HCT116 (cell line): ENCODE measurements at regions not wholly inside any gene's neighbourhood (a gene's known extent, or its start where the extent isn't known, plus 50 kb on each side); places are given as distances from the start of the nearest gene placed in this dataset.

Experiments used
- ATAC-seq: fragments of 200-7000 bp; cut with Tn5 transposase; 2 replicates; pipeline ENCODE4 v1.9.1; 2020; ENCODE audit warnings: mild to moderate bottlenecking, moderate library complexity
- BruUV-seq: library from RNA; stranded (reverse); fragments of 400-500 nt; replicated peaks from 2 replicates; lab custom pipeline; 2021; lab: Mats Ljungman, UMichigan
- CTCF ChIA-PET: fragments of 300-600 bp; sonication (Branson Sonifier 250); formaldehyde crosslinking; loops from one replicate; lab custom pipeline; 2021; ENCODE audit warnings: antibody characterized with exemption; lab: Charles Lee
- POLR2A ChIA-PET: fragments of 300-600, 350-600 bp; sonication (Branson Sonifier 250); formaldehyde crosslinking; loops from one replicate; lab custom pipeline; 2021; ENCODE audit warnings: antibody characterized with exemption; lab: Charles Lee
- RAD21 ChIA-PET, 2 experiments: fragments of 300-600 bp; sonication (Branson Sonifier 250); formaldehyde crosslinking; loops; one replicate each; lab custom pipeline; 2023; ENCODE audit warnings: low total read pairs in 2 of 2; ENCODE audit not compliant: uncharacterized antibody in 2 of 2, unreplicated experiment in 2 of 2, low non-redundant PET in 1 of 2; lab: Charles Lee
- DNase-seq: peaks from one replicate; pipeline ENCODE4 v3.0.0-alpha.2; 2010; ENCODE audit warnings: low read depth, low spot score
- H2AFZ ChIP-seq: fragments of 200-600 bp; shearing (Covaris generic), sonication (generic); 2 replicates; pipeline ENCODE4 v1.6.1; 2017; ENCODE audit warnings: low read depth, mixed run types, mixed read lengths, antibody characterized with exemption, low read length; ENCODE audit not compliant: poor library complexity, severe bottlenecking
- H3K27ac ChIP-seq: 2 replicates; pipeline ENCODE4 v1.5.1; 2012; ENCODE audit warnings: low read depth, low read length
- H3K27me3 ChIP-seq: fragments of 200-600 bp; sonication (generic); 2 replicates; pipeline ENCODE4 v1.6.1; 2016; ENCODE audit warnings: mixed run types, low read length, mixed read lengths; ENCODE audit not compliant: insufficient read depth
- H3K36me3 ChIP-seq, 2 experiments: fragments of 200-500 bp in 1 of 2; fragments of 200-600 bp in 1 of 2; sonication (Bioruptor generic) in 1 of 2; sonication (generic) in 1 of 2; 2 replicates each; pipeline versions ENCODE4 v1.5.1 to v1.6.1; 2014 to 2016; ENCODE audit warnings: low read length in 2 of 2, inconsistent platforms in 1 of 2, mixed read lengths in 1 of 2, mixed run types in 1 of 2; ENCODE audit not compliant: insufficient read depth in 2 of 2, control insufficient read depth in 1 of 2
- H3K4me1 ChIP-seq, 2 experiments: fragments of 200-600 bp in 1 of 2; sonication (generic) in 1 of 2; 2 replicates each; pipeline versions ENCODE4 v1.5.1 to v1.6.1; 2012 to 2017; ENCODE audit warnings: low read length in 2 of 2, inconsistent platforms in 1 of 2, mild to moderate bottlenecking in 1 of 2, mixed read lengths in 1 of 2, mixed run types in 1 of 2, moderate library complexity in 1 of 2; ENCODE audit not compliant: insufficient read depth in 2 of 2, control insufficient read depth in 1 of 2
- H3K4me2 ChIP-seq: fragments of 200-600 bp; sonication (generic); 2 replicates; pipeline ENCODE4 v1.6.1; 2017; ENCODE audit warnings: mixed run types, low read length, mixed read lengths
- H3K4me3 ChIP-seq, 2 experiments: fragments of 200-600 bp in 1 of 2; sonication (generic) in 1 of 2; replicated peaks in 1 of 2; 2 replicates each; pipeline ENCODE4 v1.5.1; 2011 to 2016; ENCODE audit warnings: low read length in 2 of 2, control low read depth in 1 of 2, low read depth in 1 of 2, mild to moderate bottlenecking in 1 of 2, mixed read lengths in 1 of 2, mixed run types in 1 of 2
- H3K79me2 ChIP-seq: fragments of 200-600 bp; sonication (generic); 2 replicates; pipeline ENCODE4 v1.6.1; 2017; ENCODE audit warnings: mild to moderate bottlenecking, mixed run types, low read length, moderate library complexity, mixed read lengths; ENCODE audit not compliant: insufficient read depth
- H3K9ac ChIP-seq: fragments of 200-600 bp; sonication (generic); 2 replicates; pipeline ENCODE4 v1.6.1; 2016; ENCODE audit warnings: low read length, mixed read lengths
- H3K9me2 ChIP-seq: fragments of 200-600 bp; sonication (generic), shearing (Covaris generic); 2 replicates; pipeline ENCODE4 v1.6.1; 2017; ENCODE audit warnings: mixed run types, mild to moderate bottlenecking, moderate library complexity; ENCODE audit not compliant: insufficient read depth
- H3K9me3 ChIP-seq, 2 experiments: fragments of 200-500 bp in 1 of 2; fragments of 200-600 bp in 1 of 2; sonication (Bioruptor generic) in 1 of 2; sonication (generic) in 1 of 2; 2 replicates each; pipeline ENCODE4 v1.6.1; 2014 to 2017; ENCODE audit warnings: low read length in 2 of 2, mixed read lengths in 2 of 2, inconsistent platforms in 1 of 2, low read depth in 1 of 2, mild to moderate bottlenecking in 1 of 2, mixed run types in 1 of 2, moderate library complexity in 1 of 2; ENCODE audit not compliant: control insufficient read depth in 1 of 2, insufficient read depth in 1 of 2
- H4K20me1 ChIP-seq: fragments of 200-600 bp; sonication (generic), shearing (Covaris generic); 2 replicates; pipeline ENCODE4 v1.6.1; 2017; ENCODE audit warnings: mixed run types, mild to moderate bottlenecking, moderate library complexity; ENCODE audit not compliant: insufficient read depth
- ATF3 ChIP-seq: IDR thresholded peaks from 2 replicates; pipeline ENCODE4 v1.6.1; 2012
- CEBPB ChIP-seq: IDR thresholded peaks from 2 replicates; pipeline ENCODE4 v1.6.1; 2012; ENCODE audit warnings: low read depth
- CTCF ChIP-seq, 3 experiments: fragments of 200-600 bp in 1 of 3; sonication (generic) in 1 of 3; IDR thresholded peaks in 2 of 3; conservative IDR thresholded peaks in 1 of 3; 2 replicates each; pipeline ENCODE4 v1.5.1; 2012 to 2017; ENCODE audit warnings: low read depth in 2 of 3, low read length in 2 of 3, antibody characterized with exemption in 1 of 3, borderline replicate concordance in 1 of 3, control low read depth in 1 of 3, mild to moderate bottlenecking in 1 of 3, mixed read lengths in 1 of 3, mixed run types in 1 of 3, moderate library complexity in 1 of 3; ENCODE audit not compliant: insufficient read depth in 1 of 3
- EGR1 ChIP-seq: IDR thresholded peaks from 2 replicates; pipeline ENCODE4 v1.6.1; 2012; ENCODE audit warnings: low read depth
- ELF1 ChIP-seq: IDR thresholded peaks from 2 replicates; pipeline ENCODE4 v1.6.1; 2012; ENCODE audit warnings: low read depth, borderline replicate concordance
- FOSL1 ChIP-seq: IDR thresholded peaks from 2 replicates; pipeline ENCODE4 v1.6.1; 2012; ENCODE audit warnings: low read depth
- JUND ChIP-seq: IDR thresholded peaks from 2 replicates; pipeline ENCODE4 v1.6.1; 2012
- POLR2A ChIP-seq: IDR thresholded peaks from 2 replicates; pipeline ENCODE4 v1.7.0; 2011; ENCODE audit warnings: borderline replicate concordance; ENCODE audit not compliant: insufficient read depth, insufficient read length; ENCODE audit errors: extremely low read depth
- POLR2AphosphoS5 ChIP-seq: IDR thresholded peaks from 2 replicates; pipeline ENCODE4 v1.6.1; 2011; ENCODE audit warnings: mild to moderate bottlenecking, low read depth, low read length, moderate library complexity
- RAD21 ChIP-seq: IDR thresholded peaks from 2 replicates; pipeline ENCODE4 v1.6.1; 2012; ENCODE audit warnings: low read depth, mild to moderate bottlenecking
- SIN3A ChIP-seq: IDR thresholded peaks from 2 replicates; pipeline ENCODE4 v1.6.1; 2012; ENCODE audit warnings: low read depth
- SP1 ChIP-seq: IDR thresholded peaks from 2 replicates; pipeline ENCODE4 v1.6.1; 2012; ENCODE audit warnings: low read depth
- TCF7L2 ChIP-seq: IDR thresholded peaks from 2 replicates; pipeline ENCODE4 v1.7.0; 2011; ENCODE audit warnings: borderline replicate concordance, inconsistent platforms; ENCODE audit not compliant: insufficient read depth, insufficient read length; ENCODE audit errors: extremely low read depth
- YY1 ChIP-seq: IDR thresholded peaks from 2 replicates; pipeline ENCODE4 v1.6.1; 2011; ENCODE audit warnings: low read length, low read depth, moderate library complexity, mild to moderate bottlenecking; ENCODE audit not compliant: insufficient replicate concordance; ENCODE audit errors: extremely low read depth
- ZFX ChIP-seq: fragments of 450-650 bp; IDR thresholded peaks from 2 replicates; pipeline ENCODE4 v1.6.1; 2017
- ZNF274 ChIP-seq: fragments of 200-500 bp; sonication (Bioruptor generic); IDR thresholded peaks from 2 replicates; pipeline ENCODE4 v1.6.1; 2014; ENCODE audit warnings: mild to moderate bottlenecking, low read depth, low read length, inconsistent platforms
- intact Hi-C: fragments of 100-400 bp; cut with micrococcal nuclease; formaldehyde crosslinking; loops from 2 replicates; pipeline ENCODE4 v1.10.0; 2022
- TF ChIP-seq, protein P1 (sequence below): IDR thresholded peaks from 2 replicates; pipeline ENCODE4 v1.6.1; 2012

DNA sequence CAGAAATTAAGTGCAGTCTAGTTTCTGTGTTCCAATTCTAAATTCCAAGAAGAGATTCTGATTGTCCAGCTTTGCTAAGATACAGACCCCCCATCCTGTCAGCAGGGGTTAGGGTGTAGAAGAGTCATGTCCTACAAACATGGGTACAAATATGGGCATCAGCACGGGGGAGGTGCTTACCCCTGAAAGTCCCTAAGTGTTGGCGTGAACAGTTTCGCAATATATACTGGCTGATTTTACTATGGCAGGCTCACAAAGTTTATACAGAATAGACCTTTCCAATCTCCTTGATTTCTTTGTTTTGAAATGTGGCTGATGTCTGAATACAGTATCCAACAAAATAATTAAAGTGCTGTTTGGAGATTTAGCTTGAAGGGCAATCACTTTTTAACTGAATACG lies 71.6 kb upstream of the PPM1H start:
- Histone ChIP-seq H3K9me3 (no peaks in the 10 kb centered on the region), H3K4me2 (no peak overlapping the region), H3K4me3 (no peak overlapping the region), H3K79me2 (no peaks in the 10 kb centered on the region), H3K36me3 (no peaks in the 10 kb centered on the region), H2AFZ (no peak overlapping the region)
- no TSS peak for BruUV-seq
- POLR2A ChIA-PET: no interaction called here
- RAD21 ChIA-PET: no interaction called here
- DNase-seq: no peak
- CTCF ChIA-PET: no interaction called here
- TF ChIP-seq POLR2A: no peak
- TF ChIP-seq FOSL1: no peak
- TF ChIP-seq TCF7L2: no peak
- no peak for TF ChIP-seq SP1
- TF ChIP-seq, protein P1, sequence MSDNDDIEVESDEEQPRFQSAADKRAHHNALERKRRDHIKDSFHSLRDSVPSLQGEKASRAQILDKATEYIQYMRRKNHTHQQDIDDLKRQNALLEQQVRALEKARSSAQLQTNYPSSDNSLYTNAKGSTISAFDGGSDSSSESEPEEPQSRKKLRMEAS: no peak
- no peak for TF ChIP-seq SIN3A
- TF ChIP-seq EGR1: no peak
- no peak for TF ChIP-seq ZFX
- no peak for TF ChIP-seq YY1
- TF ChIP-seq ATF3: no peak
- TF ChIP-seq RAD21: no peak
- TF ChIP-seq, all 23 proteins: peak for 0
- no peak overlapping the region for H3K27ac ChIP-seq
- no peak for ATAC-seq
- intact Hi-C loops: no loop called here
- no peaks in the 10 kb centered on the region for H3K27me3 ChIP-seq
- no peaks in the 10 kb centered on the region for H4K20me1 ChIP-seq
- H3K9ac ChIP-seq: no peak overlapping the region
- H3K9me2 ChIP-seq: no peaks in the 10 kb centered on the region
- no peaks in the 10 kb centered on the region for H3K4me1 ChIP-seq

- ATAC-seq: no peak
- POLR2A ChIA-PET: no interaction called here
- BruUV-seq: no TSS peak
- Histone ChIP-seq H3K9ac (no peak overlapping the region), H3K27me3 (no peaks in the 10 kb centered on the region), H3K4me1 (no peaks in the 10 kb centered on the region), H3K4me2 (no peak overlapping the region), H3K79me2 (no peaks in the 10 kb centered on the region), H3K9me3 (no peaks in the 10 kb centered on the region), H4K20me1 (no peaks in the 10 kb centered on the region), H3K4me3 (no peak overlapping the region), H3K9me2 (no peaks in the 10 kb centered on the region), H3K27ac (no peak overlapping the region), H3K36me3 (no peaks in the 10 kb centered on the region), H2AFZ (no peak overlapping the region)
- DNase-seq: no peak
- CTCF ChIA-PET: no interaction called here
- RAD21 ChIA-PET: no interaction called here
- intact Hi-C loops: no loop called here
- TF ChIP-seq CEBPB: no peak
- no peak for TF ChIP-seq POLR2AphosphoS5
- TF ChIP-seq CTCF (IDR thresholded peaks at IDR 0.05 in 2 of 3, conservative IDR thresholded peaks at IDR 0.05 in 1 of 3; ENCODE audit: borderline replicate concordance in 1 of 3, insufficient read depth in 1 of 3, low read depth in 2 of 3, low read length in 2 of 3): no peak
- no peak for TF ChIP-seq EGR1
- TF ChIP-seq, protein P1: no peak
- TF ChIP-seq YY1: no peak
- TF ChIP-seq ZNF274: no peak
- TF ChIP-seq JUND: no peak
- TF ChIP-seq ELF1: no peak
Measured at GRCh38 chr12:63005382-63005781, 70.4 kb upstream of the PPM1H start.
